ENCODE measurements at regions not wholly inside any gene's neighbourhood (a gene's known extent, or its start where the extent isn't known, plus 50 kb on each side); places are given as distances from the start of the nearest gene placed in this dataset.

- TF ChIP-seq CTCF (IDR thresholded peaks at IDR 0.05) (no peak), POLR2A (IDR thresholded peaks at IDR 0.05) (no peak)
Measured at GRCh38 chr1:98393719-98394118, 267.8 kb upstream of the SNX7 start.

All from ovary (tissue), 3 donors.